SK-N-DZ (cell line): ENCODE measurements at regions not wholly inside any gene's neighbourhood (a gene's known extent, or its start where the extent isn't known, plus 50 kb on each side); places are given as distances from the start of the nearest gene placed in this dataset.

ENCODE experiments used
- DNase-seq: peaks from one replicate; pipeline ENCODE4 v3.0.0-alpha.2; 2015; ENCODE audit warnings: low spot score

- DNase-seq, result no peak
Measured at GRCh38 chr1:11373029-11373894, 100.3 kb downstream of the UBIAD1 start.

GRCh38 chr1:11373895-11374747, 101.1 kb downstream of the UBIAD1 start:
- no peak for DNase-seq

- DNase-seq, result peak; percentile 22
Measured at GRCh38 chr1:11374748-11375110, 101.7 kb downstream of the UBIAD1 start.

GRCh38 chr1:11377001-11377583, 101.9 kb upstream of the DISP3 start:
- DNase-seq, result no peak

GRCh38 chr1:11377954-11378353, 101.0 kb upstream of the DISP3 start:
- no peak for DNase-seq

- no peak for DNase-seq
Measured at GRCh38 chr1:11379851-11380250, 99.1 kb upstream of the DISP3 start.

- DNase-seq, result no peak
Measured at GRCh38 chr1:11380500-11380899, 98.5 kb upstream of the DISP3 start.

- no peak for DNase-seq
Measured at GRCh38 chr1:11383553-11384169, 95.3 kb upstream of the DISP3 start.

GRCh38 chr1:11384170-11384554, 94.8 kb upstream of the DISP3 start:
- DNase-seq, result no peak

- DNase-seq, result no peak
Measured at GRCh38 chr1:11387829-11388228, 91.1 kb upstream of the DISP3 start.

- no peak for DNase-seq
Measured at GRCh38 chr1:11388617-11389016, 90.3 kb upstream of the DISP3 start.

GRCh38 chr1:11391327-11391726, 87.6 kb upstream of the DISP3 start:
- no peak for DNase-seq

- DNase-seq, result no peak
Measured at GRCh38 chr1:11391886-11392285, 87.1 kb upstream of the DISP3 start.

GRCh38 chr1:11394592-11395245, 84.2 kb upstream of the DISP3 start:
- no peak for DNase-seq

GRCh38 chr1:11395616-11396015, 83.3 kb upstream of the DISP3 start:
- no peak for DNase-seq

GRCh38 chr1:11397151-11397901, 81.6 kb upstream of the DISP3 start:
- DNase-seq, result no peak

- DNase-seq, result no peak
Measured at GRCh38 chr1:11399250-11399649, 79.7 kb upstream of the DISP3 start.

GRCh38 chr1:11400155-11400554, 78.8 kb upstream of the DISP3 start:
- DNase-seq, result no peak

- DNase-seq, result no peak
Measured at GRCh38 chr1:11400567-11400966, 78.4 kb upstream of the DISP3 start.

- no peak for DNase-seq
Measured at GRCh38 chr1:11406845-11407244, 72.1 kb upstream of the DISP3 start.
